ENCODE measurements at regions not wholly inside any gene's neighbourhood (a gene's known extent, or its start where the extent isn't known, plus 50 kb on each side); places are given as distances from the start of the nearest gene placed in this dataset.

DNA sequence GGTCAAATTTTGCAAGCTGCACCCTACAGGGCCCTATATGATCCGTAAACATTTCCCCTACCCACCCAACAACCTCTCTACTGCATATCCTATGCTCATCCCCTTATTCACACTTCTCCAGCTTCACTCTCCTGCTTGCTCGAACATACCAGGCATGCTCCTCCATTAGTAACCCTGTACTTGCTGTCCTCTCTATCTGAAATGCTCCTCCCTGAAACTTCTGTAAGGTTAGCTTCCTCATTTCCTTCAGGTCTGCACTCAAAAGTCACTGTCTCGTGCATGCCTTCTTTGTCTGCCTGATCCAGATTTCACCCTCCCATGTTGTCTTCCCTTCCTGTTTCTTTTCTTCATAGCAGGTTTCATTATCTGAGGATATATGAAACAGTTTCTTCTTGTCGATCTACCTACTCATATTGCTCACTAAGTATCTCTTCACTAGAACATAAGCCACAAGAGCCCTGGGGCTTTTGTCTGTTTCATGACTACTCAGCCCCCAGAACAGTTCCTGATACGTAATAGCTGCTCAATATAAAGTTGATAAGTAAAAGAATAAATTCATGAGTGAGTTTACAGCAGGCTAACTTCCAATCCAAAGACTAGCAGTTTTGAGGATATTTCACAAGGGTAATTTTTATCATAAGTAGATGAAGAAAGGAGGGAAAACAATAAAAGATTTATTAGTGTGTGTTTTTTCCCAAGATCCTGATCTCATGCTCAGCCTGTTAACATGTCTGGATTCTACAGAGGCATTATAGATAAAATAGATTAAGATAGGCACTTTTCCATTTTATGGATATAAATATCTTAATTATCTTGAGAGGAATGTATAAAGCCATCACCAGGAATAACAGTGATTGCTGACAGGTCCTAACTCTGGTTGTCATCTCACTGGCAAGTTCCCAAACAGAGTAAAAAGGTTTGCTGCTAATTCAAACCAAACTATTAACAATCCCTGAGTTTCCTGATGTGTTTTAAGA lies 392.5 kb upstream of the ESRRG start:
- TF ChIP-seq EZH2 (IDR thresholded peaks at IDR 0.05; ENCODE audit: insufficient read depth, poor library complexity, severe bottlenecking) (no peak), EZH2phosphoT487 (IDR thresholded peaks at IDR 0.05; ENCODE audit: insufficient read depth, low read depth) (no peak)

Data from GM23248 (cell line).